NCI-H2171 (cell line): ENCODE measurements at regions not wholly inside any gene's neighbourhood (a gene's known extent, or its start where the extent isn't known, plus 50 kb on each side); places are given as distances from the start of the nearest gene placed in this dataset.
"Not testable (repeated sequence)": the region's sequence is repeated elsewhere in the genome, so short reads cannot be mapped to it uniquely, and the experiment has no call there.

Experiments used
- DNase-seq: peaks from one replicate; lab custom pipeline; 2025; lab: John Stamatoyannopoulos, UW

GRCh38 chr15:84360902-84361301 lies 125.3 kb downstream of the GOLGA6L4 start:
- not testable (repeated sequence) for DNase-seq

- not testable (repeated sequence) for DNase-seq
These were observed 148.8 kb downstream of the GOLGA6L4 start for GRCh38 chr15:84384421-84384820.

DNA sequence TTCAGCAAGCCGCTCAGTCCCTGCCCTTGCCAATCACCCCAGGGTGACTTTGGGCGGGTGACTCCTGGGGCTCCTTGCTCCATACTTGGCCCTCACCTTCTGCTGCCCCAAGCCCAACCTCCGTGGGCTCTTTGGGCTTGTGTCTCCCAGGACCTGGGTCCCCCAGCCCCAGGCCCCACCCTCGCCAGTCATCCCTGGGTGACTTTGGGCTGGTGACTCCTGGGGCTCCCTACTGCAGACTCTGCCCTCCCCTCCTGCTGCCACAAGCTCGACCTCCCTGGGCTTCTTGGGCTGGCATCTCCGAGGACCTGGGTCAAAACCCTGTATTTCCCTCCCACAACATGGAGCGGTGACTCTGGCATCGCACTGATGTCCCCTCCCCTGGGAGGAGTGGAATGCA lies 151.5 kb downstream of the GOLGA6L4 start:
- DNase-seq = no peak

- DNase-seq = not testable (repeated sequence)
These were observed 152.6 kb downstream of the GOLGA6L4 start for GRCh38 chr15:84388201-84388600.

DNA sequence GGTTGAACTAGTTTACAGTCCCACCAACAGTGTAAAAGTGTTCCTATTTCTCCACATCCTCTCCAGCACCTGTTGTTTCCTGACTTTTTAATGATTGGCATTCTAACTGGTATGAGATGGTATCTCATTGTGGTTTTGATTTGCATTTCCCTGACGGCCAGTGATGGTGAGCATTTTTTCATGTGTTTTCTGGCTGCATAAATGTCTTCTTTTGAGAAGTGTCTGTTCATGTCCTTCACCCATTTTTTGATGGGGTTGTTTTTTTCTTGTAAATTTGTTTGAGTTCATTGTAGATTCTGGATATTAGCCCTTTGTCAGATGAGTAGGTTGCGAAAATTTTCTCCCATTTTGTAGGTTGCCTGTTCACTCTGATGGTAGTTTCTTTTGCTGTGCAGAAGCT lies 153.1 kb downstream of the GOLGA6L4 start:
- DNase-seq = not testable (repeated sequence)

- not testable (repeated sequence) for DNase-seq
These were observed 154.8 kb downstream of the GOLGA6L4 start for GRCh38 chr15:84390324-84390723.

- no peak for DNase-seq
These were observed 155.6 kb downstream of the GOLGA6L4 start for GRCh38 chr15:84391191-84391590.

- DNase-seq = not testable (repeated sequence)
These were observed 156.4 kb downstream of the GOLGA6L4 start for GRCh38 chr15:84392020-84392419.

- peak; percentile 60 for DNase-seq
These were observed 157.9 kb downstream of the GOLGA6L4 start for GRCh38 chr15:84393386-84393936.

DNA sequence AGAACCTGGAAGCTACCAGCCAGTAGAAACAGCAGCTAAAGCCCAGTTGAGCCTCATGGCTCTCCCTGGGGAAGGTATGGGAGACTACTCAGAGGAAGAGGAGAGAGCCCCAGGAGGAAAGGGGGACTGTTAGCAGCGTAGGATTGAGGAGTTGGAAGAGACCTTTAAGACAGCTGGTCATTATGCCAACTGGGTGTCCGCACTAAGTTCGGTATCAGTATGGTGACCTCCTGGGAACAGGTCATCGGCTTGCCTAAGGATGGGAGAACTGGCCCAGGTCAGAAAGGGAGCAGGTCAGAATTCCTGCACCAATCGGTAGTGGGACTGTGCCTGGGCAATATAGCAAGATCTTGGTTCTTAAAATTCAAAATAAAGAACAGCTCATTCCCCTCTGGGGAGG lies 158.4 kb downstream of the GOLGA6L4 start:
- DNase-seq = not testable (repeated sequence)

- DNase-seq = not testable (repeated sequence)
These were observed 159.8 kb downstream of the GOLGA6L4 start for GRCh38 chr15:84395384-84395783.

- DNase-seq = not testable (repeated sequence)
These were observed 160.3 kb downstream of the GOLGA6L4 start for GRCh38 chr15:84395881-84396280.

GRCh38 chr15:84397066-84397465 lies 161.5 kb downstream of the GOLGA6L4 start:
- DNase-seq = not testable (repeated sequence)

DNA sequence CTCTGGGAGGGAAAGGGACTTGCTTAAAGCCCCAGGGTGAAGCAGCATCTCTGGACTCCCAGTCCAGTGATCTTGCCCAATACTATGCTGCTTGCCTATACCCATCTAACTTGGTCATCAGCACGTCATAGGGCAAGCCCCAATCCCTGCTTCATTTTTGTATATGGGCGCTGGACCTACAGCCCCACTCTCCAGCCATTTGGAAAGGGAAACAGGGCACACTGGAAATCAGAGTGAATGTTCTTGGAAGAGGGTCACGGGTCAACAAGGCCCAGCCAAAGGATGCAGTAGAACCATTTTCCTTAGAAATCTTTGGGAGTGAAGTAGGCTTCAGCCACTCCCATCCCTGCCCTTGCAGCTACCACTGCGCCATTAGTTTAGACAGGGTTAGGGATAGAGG lies 162.5 kb downstream of the GOLGA6L4 start:
- DNase-seq = not testable (repeated sequence)

DNA sequence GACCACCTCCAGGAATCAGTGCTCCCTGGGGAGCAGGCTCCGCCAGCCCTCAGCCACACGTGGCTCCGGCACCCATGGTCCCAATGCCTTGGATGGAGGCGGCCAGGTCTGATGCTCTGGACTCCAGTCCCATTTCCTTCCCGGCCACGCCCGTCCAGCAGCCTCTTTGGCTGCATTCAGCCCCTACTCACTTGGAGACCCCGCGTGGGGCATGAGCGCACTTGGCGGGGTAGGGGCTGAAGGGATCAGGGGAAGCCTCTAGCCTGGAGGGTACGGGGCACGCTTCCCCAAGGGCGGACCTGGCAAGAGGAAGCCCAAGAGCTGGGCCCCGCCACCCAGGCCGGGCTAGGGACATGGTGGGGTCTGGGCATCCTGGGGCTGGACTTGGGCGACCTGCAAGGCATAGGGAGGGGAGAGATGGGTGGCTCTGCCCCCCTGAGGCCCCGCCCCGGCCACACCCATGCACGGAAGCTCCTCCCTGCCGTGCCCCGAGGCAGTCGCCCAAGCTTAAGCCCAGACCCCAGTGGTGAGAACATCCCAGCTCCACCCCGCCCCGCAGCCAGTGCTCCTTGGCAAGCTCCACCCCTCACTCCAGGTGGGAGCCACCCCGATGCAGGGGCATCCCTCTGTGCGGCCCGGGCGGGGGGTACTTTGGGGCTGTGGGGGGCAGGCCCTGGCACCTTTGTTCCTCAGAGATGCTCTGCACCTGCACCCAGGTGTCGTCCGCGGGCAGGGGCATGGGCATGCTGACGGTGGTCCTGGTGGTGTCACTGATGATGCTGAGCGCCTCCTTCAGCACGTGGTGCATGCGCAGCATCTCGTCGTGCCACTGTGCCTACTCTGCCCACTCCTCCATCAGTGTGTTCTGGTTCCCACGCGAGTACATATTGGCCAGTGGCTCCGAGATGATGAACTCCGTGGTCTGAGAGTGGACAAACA lies 163.5 kb downstream of the GOLGA6L4 start:
- no peak for DNase-seq

GRCh38 chr15:84400017-84400740 lies 164.6 kb downstream of the GOLGA6L4 start:
- no peak for DNase-seq

DNA sequence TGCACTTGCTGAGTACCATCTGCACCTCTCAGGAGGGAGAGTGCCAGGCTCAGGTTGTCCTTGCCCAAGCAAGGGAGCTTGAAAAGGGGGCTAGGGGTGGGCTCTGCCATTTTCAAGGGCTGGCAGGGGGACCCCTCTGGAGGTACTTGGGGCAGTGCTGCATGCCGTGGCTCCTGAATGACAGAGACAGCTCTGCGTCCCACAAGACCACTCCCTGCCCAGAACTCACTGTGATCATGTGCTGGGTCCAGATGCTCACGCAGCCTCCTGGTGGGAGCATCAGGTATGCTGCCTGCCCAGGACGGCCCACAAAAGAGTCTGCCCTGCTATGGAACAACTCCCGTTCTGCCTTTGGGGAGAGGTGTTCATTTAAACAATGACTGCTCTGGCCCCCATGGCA lies 165.2 kb downstream of the GOLGA6L4 start:
- DNase-seq = no peak

- not testable (repeated sequence) for DNase-seq
These were observed 165.9 kb downstream of the GOLGA6L4 start for GRCh38 chr15:84401461-84401860.

GRCh38 chr15:84401891-84402840 lies 166.6 kb downstream of the GOLGA6L4 start:
- DNase-seq = not testable (repeated sequence)

DNA sequence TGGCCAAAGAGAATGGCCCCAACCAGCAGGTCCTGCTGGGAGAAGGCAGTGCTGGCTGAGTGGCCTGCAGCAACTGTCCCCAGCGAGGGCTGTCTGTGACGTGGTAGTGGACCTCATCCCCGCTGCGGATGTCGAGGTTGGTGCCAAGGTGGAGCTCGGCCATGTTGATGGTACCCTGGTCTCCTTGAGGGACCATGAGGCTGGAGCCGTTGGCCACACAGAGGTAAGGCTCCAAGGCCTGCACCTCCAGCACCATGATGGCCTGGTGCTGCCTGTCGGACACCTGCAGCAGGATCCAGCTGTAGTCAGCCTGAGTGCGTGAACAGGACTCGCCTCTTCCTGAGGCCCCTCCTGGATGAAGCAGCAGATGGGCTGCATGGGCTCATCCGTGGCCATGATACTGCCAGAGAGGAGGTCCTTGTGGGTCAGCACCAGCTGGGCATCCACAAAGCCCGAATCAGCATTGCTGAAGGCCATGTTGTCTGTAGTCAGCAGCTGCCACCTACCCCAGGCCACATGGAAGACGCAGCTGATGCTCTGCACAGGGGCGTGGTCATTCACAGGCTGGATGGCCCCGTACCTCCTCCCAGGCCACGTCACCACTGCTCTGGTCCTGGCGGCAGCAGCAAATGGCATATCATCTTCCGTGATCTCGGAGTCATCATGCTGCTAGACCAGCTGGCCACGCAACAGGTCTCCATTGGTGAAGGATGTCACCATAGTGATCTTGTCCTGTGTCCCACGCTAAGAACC lies 167.5 kb downstream of the GOLGA6L4 start:
- DNase-seq = no peak

GRCh38 chr15:84409357-84409756 lies 173.8 kb downstream of the GOLGA6L4 start:
- DNase-seq = not testable (repeated sequence)
